ACC112 (cell line): ENCODE measurements at regions not wholly inside any gene's neighbourhood (a gene's known extent, or its start where the extent isn't known, plus 50 kb on each side); places are given as distances from the start of the nearest gene placed in this dataset.
"Not testable (repeated sequence)": the region's sequence is repeated elsewhere in the genome, so short reads cannot be mapped to it uniquely, and the experiment has no call there.

Experiments
- H2AFZ ChIP-seq: fragments of 200-600 bp; sonication (generic); one replicate; pipeline ENCODE4 v1.6.0; 2017; ENCODE audit warnings: antibody characterized with exemption, low read length; ENCODE audit not compliant: unreplicated experiment
- H3K27ac ChIP-seq: fragments of 200-600 bp; sonication (generic); 2 replicates; pipeline ENCODE4 v1.5.1; 2014; ENCODE audit warnings: low read depth, mild to moderate bottlenecking, antibody characterized with exemption, low read length, moderate library complexity
- H3K27me3 ChIP-seq: fragments of 200-600 bp; sonication (generic); 2 replicates; pipeline ENCODE4 v1.6.1; 2014; ENCODE audit warnings: mild to moderate bottlenecking, antibody characterized with exemption, low read length, moderate library complexity, mixed read lengths; ENCODE audit not compliant: insufficient read depth
- H3K36me3 ChIP-seq: fragments of 200-600 bp; sonication (generic); 2 replicates; pipeline ENCODE4 v1.6.1; 2016; ENCODE audit warnings: mild to moderate bottlenecking, antibody characterized with exemption, low read length, moderate library complexity, mixed read lengths; ENCODE audit not compliant: insufficient read depth
- H3K4me1 ChIP-seq: fragments of 200-600 bp; sonication (generic); one replicate; pipeline ENCODE4 v1.6.1; 2016; ENCODE audit warnings: low read length, mixed read lengths; ENCODE audit not compliant: insufficient read depth, unreplicated experiment, control insufficient read depth
- H3K4me3 ChIP-seq: fragments of 200-600 bp; sonication (generic); 2 replicates; pipeline ENCODE4 v1.5.1; 2014; ENCODE audit warnings: mild to moderate bottlenecking, low read depth, low read length
- H3K79me2 ChIP-seq: fragments of 200-600 bp; sonication (generic); one replicate; pipeline ENCODE4 v1.6.0; 2016; ENCODE audit warnings: low read length; ENCODE audit not compliant: control insufficient read depth, unreplicated experiment, insufficient read depth

DNA sequence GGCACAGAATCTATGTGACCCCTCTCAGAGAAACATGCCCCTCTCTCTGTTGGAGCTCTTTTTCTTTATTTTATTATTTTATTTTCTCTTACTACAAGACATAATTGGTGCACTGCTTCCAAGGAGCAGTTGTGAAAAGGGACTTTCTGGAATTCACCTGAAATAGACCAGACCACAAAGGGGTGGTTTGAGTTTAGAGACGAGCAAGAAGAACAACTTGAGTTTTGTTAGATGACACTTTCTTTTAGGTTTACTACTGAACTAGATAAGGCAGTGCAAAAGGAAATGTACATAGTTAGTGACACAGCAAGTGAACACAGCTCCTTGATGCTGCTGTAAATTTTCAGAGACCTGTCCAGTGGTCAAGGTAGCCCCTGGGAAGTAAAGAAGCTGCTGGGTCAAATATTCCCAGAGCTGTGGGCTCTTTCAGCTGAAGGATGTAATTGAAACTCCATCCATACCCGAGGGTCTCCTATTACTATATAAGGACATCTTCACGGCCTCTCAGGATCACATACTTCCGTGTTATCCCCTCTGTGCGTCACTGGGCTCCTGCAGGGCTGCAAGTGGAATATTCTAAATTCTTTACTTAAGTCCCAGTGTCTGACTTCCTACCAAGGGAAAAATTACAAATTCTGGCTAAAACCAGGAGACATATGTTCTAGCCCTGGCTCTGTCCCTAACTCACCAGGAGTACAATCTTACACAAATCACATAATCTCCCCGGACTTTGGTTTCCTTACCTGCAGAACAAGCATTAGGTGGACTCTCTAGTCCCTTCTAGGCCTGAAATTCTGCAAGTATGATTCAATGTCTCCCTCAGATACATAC is 69.1 kb upstream of the ADTRP start:
- no peak overlapping the region for H2AFZ ChIP-seq

DNA sequence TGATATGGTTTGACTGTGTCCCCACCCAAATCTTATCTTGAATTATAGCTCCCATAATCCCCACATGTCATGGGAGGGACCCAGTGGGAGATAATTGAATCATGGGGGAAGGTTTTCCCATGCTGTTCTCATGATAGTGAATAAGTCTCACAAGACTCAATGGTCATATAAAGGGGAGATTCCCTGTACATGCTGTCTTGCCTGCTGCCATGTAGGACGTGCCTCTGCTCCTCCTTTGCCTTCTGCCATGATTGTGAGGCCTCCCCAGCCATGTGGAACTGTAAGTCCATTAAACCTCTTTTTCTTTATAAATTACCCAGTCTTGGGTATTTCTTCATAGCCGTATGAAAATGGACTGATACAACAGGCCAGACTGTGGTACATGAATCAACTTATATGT is 68.5 kb upstream of the ADTRP start:
- peaks cover 18% of the 10 kb centered on the region for H3K4me1 ChIP-seq
- not testable (repeated sequence) for H3K79me2 ChIP-seq, H3K36me3 ChIP-seq, H3K4me3 ChIP-seq, H2AFZ ChIP-seq, H3K27ac ChIP-seq, H3K27me3 ChIP-seq

More for the DNA sequence above, 69.1 kb upstream of the ADTRP start:
- no peak overlapping the region for H3K27ac ChIP-seq
- H3K79me2 ChIP-seq: no peaks in the 10 kb centered on the region
- H3K27me3 ChIP-seq: no peaks in the 10 kb centered on the region
- H3K4me1 ChIP-seq: peaks cover 18% of the 10 kb centered on the region
- H3K4me3 ChIP-seq: no peak overlapping the region
- H3K36me3 ChIP-seq: no peaks in the 10 kb centered on the region

DNA sequence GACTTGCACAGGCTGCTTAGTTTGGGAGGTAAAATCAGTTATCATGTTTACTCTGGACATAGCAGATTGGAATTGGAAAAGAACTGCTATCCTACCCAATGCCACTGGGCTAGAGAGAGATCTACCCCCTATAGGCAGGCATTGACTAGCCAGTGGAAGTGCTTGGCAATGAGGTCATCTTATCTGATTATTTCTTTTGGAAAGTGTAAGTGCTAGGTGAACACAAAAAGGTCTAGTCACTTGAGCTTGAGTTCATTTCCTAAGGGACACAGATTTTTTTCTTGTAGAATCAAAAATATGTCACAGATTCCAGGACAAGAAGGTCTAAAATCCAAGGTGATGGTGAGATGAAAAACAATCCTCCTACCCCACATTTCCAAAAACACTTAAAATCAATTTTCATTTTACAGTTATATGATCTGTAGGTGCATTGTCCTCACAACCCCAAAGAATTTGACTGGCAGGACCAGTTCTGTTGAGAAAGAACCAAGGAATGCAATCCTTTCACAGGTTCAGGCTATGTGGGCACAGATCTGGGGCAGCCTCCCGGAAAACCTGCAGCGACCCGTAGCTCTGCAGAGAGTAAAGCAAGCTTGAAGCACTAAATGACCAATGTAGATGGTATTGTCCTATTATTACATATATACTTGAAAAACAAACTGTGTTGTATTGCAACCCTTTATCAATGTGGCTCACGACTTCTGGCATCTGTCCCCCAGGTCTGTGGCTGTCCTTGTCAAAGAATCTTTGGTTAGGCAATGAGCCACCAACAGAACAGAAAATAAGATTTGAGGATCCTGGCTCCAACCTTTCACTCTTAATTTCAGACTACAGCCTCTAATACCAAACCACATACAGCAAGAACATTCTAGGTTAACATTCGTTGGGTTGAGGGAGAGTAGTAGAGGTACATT is 67.3 kb upstream of the ADTRP start:
- Histone ChIP-seq H3K36me3 (no peaks in the 10 kb centered on the region), H3K4me3 (no peak overlapping the region), H3K4me1 (peaks cover 11% of the 10 kb centered on the region), H3K79me2 (no peaks in the 10 kb centered on the region), H2AFZ (no peak overlapping the region), H3K27me3 (no peaks in the 10 kb centered on the region), H3K27ac (no peak overlapping the region)

DNA sequence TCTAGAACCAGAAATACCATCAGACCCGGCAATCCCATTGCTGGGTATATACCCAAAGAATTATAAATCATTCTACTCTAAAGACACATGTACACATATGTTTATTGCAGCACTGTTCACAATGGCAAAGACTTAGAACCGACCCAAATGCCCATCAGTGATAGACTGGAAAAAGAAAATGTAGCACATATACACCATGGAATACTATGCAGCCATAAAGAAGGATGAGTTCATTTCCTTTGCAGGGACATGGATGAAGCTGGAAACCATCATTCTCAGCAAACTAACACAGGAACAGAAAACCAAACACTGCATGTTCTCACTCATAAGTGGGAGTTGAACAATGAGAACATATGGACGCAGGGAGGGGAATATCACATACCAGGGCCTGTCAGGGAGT is 64.2 kb upstream of the ADTRP start:
- not testable (repeated sequence) for H3K4me3 ChIP-seq, H3K36me3 ChIP-seq

DNA sequence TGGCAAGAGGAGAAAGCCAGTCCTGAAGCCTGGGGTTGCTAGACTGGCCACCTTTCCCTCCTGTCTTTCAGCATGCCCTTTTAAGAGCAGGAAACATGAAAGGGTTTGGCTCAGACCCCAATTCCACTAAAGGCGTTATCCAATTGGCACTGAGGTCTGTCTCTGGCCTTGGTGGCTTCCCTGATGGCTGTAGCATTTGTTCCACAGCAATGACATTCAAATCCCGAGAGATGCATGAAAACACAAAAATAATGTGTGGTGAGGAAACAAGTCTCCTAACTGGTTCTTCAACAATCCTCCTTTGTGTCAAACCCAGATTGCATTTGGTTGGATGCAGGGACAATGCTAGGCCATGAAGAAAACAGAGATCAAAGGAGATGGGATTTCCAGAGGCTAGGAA is 56.5 kb upstream of the ADTRP start:
- H3K27ac ChIP-seq: no peak overlapping the region
- H3K79me2 ChIP-seq: no peaks in the 10 kb centered on the region
- no peaks in the 10 kb centered on the region for H3K36me3 ChIP-seq
- no peak overlapping the region for H3K4me3 ChIP-seq
- no peak overlapping the region for H2AFZ ChIP-seq
- no peaks in the 10 kb centered on the region for H3K4me1 ChIP-seq
- H3K27me3 ChIP-seq: no peaks in the 10 kb centered on the region

More for the DNA sequence above, 64.2 kb upstream of the ADTRP start:
- not testable (repeated sequence) for H3K27ac ChIP-seq, H3K27me3 ChIP-seq, H2AFZ ChIP-seq, H3K79me2 ChIP-seq, H3K4me1 ChIP-seq

DNA sequence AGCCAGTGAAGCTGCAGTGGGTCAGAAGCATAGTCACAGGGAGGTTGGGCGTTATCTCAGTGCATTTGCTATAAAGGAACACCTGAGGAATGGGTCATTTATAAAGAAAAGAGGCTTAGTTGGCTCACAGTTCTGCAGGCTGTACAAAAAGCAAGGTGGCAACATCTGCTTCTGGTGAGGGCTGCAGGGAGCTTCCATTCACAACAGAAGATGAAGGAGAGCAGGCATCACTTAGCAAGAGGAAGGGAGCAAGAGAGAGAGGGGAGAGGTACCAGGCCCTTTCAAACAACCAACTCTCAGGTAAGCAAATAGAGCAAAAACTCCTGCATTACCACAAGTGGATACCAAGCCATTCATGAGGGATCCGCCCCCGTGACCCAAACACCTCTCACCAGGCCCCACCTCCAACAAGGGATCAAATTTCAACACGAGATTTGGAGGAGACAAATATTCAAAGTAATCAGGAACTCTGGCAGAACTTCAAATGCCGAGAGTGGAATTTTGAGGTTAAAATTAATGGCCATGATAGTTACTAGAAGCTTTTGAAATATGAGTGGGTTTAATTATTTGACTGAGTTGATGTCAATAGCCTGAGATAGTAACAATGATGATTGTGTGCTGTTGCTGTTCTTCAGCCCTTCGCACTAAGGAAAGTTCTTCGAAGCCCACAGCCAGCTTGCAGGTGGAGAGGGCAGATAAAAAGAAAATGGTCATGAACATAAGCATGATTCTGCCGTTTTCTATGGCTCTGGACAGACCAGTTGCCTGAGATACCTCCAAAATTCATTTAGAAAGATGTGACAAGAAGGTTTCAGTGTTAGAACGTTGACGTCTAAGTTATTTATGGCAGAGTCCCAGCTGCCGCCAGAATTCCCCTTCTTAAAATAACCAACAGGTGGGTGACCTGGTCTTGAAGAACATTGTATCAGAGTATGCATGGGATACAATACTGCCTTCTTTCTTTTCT is 55.3 kb upstream of the ADTRP start:
- Histone ChIP-seq H3K4me1 (no peaks in the 10 kb centered on the region), H3K27ac (no peak overlapping the region), H3K4me3 (no peak overlapping the region), H3K79me2 (no peaks in the 10 kb centered on the region), H2AFZ (no peak overlapping the region), H3K27me3 (no peaks in the 10 kb centered on the region), H3K36me3 (no peaks in the 10 kb centered on the region)

DNA sequence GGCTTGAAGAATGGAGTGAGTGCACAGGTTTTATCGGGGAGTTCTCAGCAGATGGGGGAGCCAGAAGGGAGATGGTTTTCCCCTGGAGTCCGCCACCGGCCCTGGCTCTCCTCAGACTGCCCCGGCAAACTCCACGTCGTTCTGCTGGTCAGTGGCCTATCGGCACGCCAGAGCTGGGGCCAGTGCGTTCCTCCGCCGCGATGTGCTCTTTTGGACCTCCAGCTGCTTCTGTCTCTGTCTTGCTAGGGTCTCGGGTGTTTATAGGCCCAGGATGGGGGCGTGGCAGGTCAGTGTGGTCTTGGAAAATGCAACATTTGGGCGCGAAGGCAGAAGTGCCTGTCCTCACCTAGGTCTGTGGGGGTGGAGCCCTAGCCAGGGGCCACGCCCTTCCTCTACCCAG is 53.0 kb upstream of the ADTRP start:
- Histone ChIP-seq H3K27me3 (no peaks in the 10 kb centered on the region), H3K27ac (no peak overlapping the region), H2AFZ (no peak overlapping the region)

DNA sequence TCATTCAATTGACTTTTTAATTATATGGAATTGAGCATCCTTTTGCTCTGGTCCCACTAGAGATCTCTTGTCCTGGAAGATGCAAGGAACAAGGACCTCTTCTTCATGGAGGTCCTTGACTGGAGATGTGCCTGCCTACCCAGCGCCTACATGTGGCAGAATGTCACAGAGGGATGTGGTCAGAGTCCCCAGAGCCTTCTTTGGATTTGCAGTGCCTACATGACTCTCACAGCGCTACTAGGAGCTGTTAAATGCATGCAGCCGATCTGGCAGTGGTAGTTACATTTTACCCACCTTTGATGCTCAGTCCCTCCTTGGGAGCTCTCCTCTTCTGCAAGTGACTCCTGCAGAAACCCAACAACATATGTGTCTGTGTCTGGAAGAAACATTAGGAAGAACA is 51.9 kb upstream of the ADTRP start:
- H3K4me3 ChIP-seq: no peak overlapping the region
- no peaks in the 10 kb centered on the region for H3K4me1 ChIP-seq
- H3K27me3 ChIP-seq: no peaks in the 10 kb centered on the region
- H3K36me3 ChIP-seq: no peaks in the 10 kb centered on the region
- H3K79me2 ChIP-seq: no peaks in the 10 kb centered on the region
- no peak overlapping the region for H2AFZ ChIP-seq
- no peak overlapping the region for H3K27ac ChIP-seq

More for the DNA sequence above, 53.0 kb upstream of the ADTRP start:
- Histone ChIP-seq H3K4me1 (no peaks in the 10 kb centered on the region), H3K36me3 (no peaks in the 10 kb centered on the region), H3K4me3 (no peak overlapping the region), H3K79me2 (no peaks in the 10 kb centered on the region)

DNA sequence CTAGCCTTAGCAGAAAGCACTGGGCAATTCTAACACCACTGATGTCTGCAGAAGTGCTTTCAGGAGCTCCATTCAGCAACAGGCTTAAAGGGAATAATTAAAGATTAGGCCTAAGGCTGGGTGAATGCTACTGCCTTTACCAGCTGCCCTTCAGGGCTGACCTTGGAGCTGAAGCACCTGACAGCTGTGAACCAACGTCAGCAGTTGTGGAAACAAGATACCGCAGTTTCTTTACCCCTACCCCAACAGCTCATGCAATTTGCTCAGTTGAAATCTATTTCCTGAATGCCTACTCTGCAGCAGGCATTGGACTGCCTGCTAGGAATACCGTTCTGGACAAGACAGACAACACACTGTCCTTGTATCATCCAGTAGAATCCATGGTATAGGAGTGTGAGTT is 51.5 kb upstream of the ADTRP start:
- H3K4me1 ChIP-seq: no peaks in the 10 kb centered on the region
- no peak overlapping the region for H3K4me3 ChIP-seq
- no peak overlapping the region for H2AFZ ChIP-seq

DNA sequence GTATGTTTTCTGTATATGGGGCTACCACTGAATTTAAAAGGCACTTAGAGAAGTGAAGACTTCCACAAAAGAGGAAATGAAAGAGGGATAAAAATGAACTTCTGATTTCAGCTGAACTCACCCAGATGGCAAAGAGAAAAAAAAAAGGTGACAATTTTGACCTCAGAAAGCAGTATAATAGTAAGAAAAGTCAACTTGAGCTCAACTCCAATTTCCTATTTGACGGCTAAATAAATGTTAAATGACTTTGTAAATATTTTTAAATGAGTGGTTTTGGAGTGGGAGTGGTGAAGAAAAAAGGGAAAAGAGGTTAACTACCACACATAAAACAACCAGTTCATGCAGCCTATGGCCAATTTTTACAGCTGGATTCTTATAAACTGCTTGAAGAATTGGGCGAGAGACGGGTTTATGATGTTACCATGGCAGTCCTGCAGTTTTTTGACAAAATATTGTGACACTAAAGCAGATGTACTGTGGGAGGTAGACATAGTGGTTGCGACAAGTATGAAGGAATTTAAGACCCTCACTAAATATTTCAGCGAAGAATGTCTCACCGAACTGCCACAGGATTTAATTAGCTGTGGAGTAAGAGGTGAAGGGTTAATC is 49.8 kb upstream of the ADTRP start:
- no peaks in the 10 kb centered on the region for H3K79me2 ChIP-seq
- H3K4me1 ChIP-seq: no peaks in the 10 kb centered on the region
- H3K4me3 ChIP-seq: no peak overlapping the region
- H2AFZ ChIP-seq: no peak overlapping the region
- no peak overlapping the region for H3K27ac ChIP-seq
- H3K27me3 ChIP-seq: no peaks in the 10 kb centered on the region
- no peaks in the 10 kb centered on the region for H3K36me3 ChIP-seq

More for the DNA sequence above, 51.5 kb upstream of the ADTRP start:
- Histone ChIP-seq H3K27me3 (no peaks in the 10 kb centered on the region), H3K79me2 (no peaks in the 10 kb centered on the region), H3K27ac (no peak overlapping the region), H3K36me3 (no peaks in the 10 kb centered on the region)
